Esophagus squamous epithelium (tissue), 4 donors: ENCODE measurements at regions not wholly inside any gene's neighbourhood (a gene's known extent, or its start where the extent isn't known, plus 50 kb on each side); places are given as distances from the start of the nearest gene placed in this dataset.

Source experiments
- CTCF ChIP-seq, 6 experiments: fragments of 450-650 bp in 4 of 6; fragments of 200-600 bp in 2 of 6; sonication (generic) in 2 of 6; IDR thresholded peaks; one replicate each; pipeline ENCODE4 v1.5.1; 2016 to 2019; ENCODE audit warnings: antibody characterized with exemption in 6 of 6, mild to moderate bottlenecking in 4 of 6, moderate library complexity in 4 of 6
- POLR2A ChIP-seq, 4 donors: fragments of 450-650 bp; IDR thresholded peaks; one replicate each; pipeline ENCODE4 v1.6.1; 2017; ENCODE audit warnings: antibody characterized with exemption in 4 of 4, mild to moderate bottlenecking in 4 of 4, moderate library complexity in 3 of 4

DNA sequence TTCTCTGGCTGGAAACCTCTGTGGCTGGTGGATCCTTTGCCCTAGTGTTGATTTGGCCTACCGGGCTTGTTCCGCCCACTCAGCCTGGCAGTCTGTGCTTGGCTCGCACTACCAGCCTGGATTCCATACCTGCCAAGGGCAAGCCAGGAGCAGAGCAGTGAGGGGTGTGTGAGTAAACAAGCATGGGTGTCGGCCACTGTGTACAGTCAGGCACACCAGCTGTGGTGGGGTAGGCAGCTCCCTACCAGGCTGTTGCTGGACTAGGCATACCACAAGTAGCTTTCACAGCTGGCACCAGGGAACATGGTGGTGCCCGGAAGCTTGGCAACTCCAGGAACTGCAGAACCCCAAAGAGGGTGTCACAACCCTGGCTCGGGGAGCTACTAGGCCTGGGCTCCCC lies 942.9 kb upstream of the LRRN3 start:
- TF ChIP-seq CTCF (IDR thresholded peaks at IDR 0.05), result no peak
- no peak for TF ChIP-seq POLR2A (IDR thresholded peaks at IDR 0.05)
